H1 (cell line): ENCODE measurements at regions not wholly inside any gene's neighbourhood (a gene's known extent, or its start where the extent isn't known, plus 50 kb on each side); places are given as distances from the start of the nearest gene placed in this dataset.

ENCODE experiments used
- KDM4A ChIP-seq: IDR thresholded peaks from one replicate; pipeline ENCODE4 v1.7.1; 2012; ENCODE audit warnings: low read depth, mild to moderate bottlenecking, moderate library complexity, low read length, inconsistent platforms; ENCODE audit not compliant: severe bottlenecking

GRCh38 chr7:125336326-125336725, 406.7 kb upstream of the POT1 start (continued):
- no peak for TF ChIP-seq KDM4A
